Heart left ventricle (tissue), 16 donors: ENCODE measurements at regions not wholly inside any gene's neighbourhood (a gene's known extent, or its start where the extent isn't known, plus 50 kb on each side); places are given as distances from the start of the nearest gene placed in this dataset.

Experiments
- ATAC-seq, 4 donors: fragments of 200-7000 bp; cut with Tn5 transposase; one replicate each; pipeline ENCODE4 v1.9.1; 2020 to 2022; ENCODE audit warnings: moderate library complexity in 4 of 4, mild to moderate bottlenecking in 3 of 4, moderate number of reproducible peaks in 1 of 4
- DNase-seq, 5 donors: peaks; one replicate each; pipeline ENCODE4 v3.0.0-alpha.2; 2020
- H3K27ac ChIP-seq, 12 donors: fragments of 200-600 bp; sonication (generic) in 4 of 12; one replicate each; pipeline versions ENCODE4 v1.5.0 to v1.8.0; 2016 to 2022; ENCODE audit warnings: mild to moderate bottlenecking in 2 of 12
- H3K27me3 ChIP-seq, 9 donors: fragments of 200-600 bp; sonication (generic) in 2 of 9; one replicate each; pipeline versions ENCODE4 v1.5.1 to v1.8.0; 2016 to 2022; ENCODE audit warnings: mild to moderate bottlenecking in 3 of 9
- H3K36me3 ChIP-seq, 9 donors: fragments of 200-600 bp; sonication (generic) in 2 of 9; one replicate each; pipeline versions ENCODE4 v1.5.0 to v1.8.0; 2018 to 2022; ENCODE audit warnings: mild to moderate bottlenecking in 2 of 9
- H3K4me1 ChIP-seq, 12 donors: fragments of 200-600 bp; sonication (generic) in 4 of 12; one replicate each; pipeline versions ENCODE4 v1.5.0 to v1.8.0; 2016 to 2022; ENCODE audit warnings: mild to moderate bottlenecking in 3 of 12
- H3K4me3 ChIP-seq, 12 donors: fragments of 200-600 bp; sonication (generic) in 4 of 12; one replicate each; pipeline versions ENCODE4 v1.5.0 to v1.8.0; 2017 to 2022; ENCODE audit warnings: mild to moderate bottlenecking in 9 of 12, moderate library complexity in 4 of 12
- H3K9me3 ChIP-seq, 12 donors: fragments of 200-600 bp; sonication (generic) in 4 of 12; one replicate each; pipeline versions ENCODE4 v1.5.0 to v1.8.0; 2016 to 2022; ENCODE audit warnings: mild to moderate bottlenecking in 1 of 12
- CTCF ChIP-seq, 12 donors: fragments of 200-600 bp; sonication (generic) in 4 of 12; IDR thresholded peaks; one replicate each; pipeline versions ENCODE4 v1.5.0 to v1.8.0; 2018 to 2022; ENCODE audit warnings: antibody characterized with exemption in 12 of 12, mild to moderate bottlenecking in 5 of 12
- POLR2A ChIP-seq, 2 donors: fragments of 450-650 bp; IDR thresholded peaks; one replicate each; pipeline ENCODE4 v1.6.1; 2017; ENCODE audit warnings: antibody characterized with exemption in 2 of 2, mild to moderate bottlenecking in 2 of 2, moderate library complexity in 2 of 2
- WGBS, 4 donors: extraction: QIAGEN DNeasy Blood & Tissue Kit in 2 of 4; methylation state at CpG; one replicate each; pipeline versions ENCODE4 v1.1.5 to v1.1.7; 2013 to 2018; 5-methylcytosine and 5-hydroxymethylcytosine counted together
- intact Hi-C, 10 donors: fragments of 100-400 bp; cut with DNase I; formaldehyde crosslinking; loops; one replicate each; pipeline versions ENCODE4 v1.11.1 to v1.14.2; 2022
- donor health status: ischemic (EF 13 %, LVEDD 7.1; RV severe dilation, severe dysfunction).
- donor health status: healthy with polysubstance abuse.
- donor health status: DM: no; HTN: yes; CAD: no.
- donor health status: DM: no; HTN: no; CAD: no.
- donor health status: ischemic (EF 25% LVEDD 6.9; RV normal size, moderate dysfunction).
- donor health status: ischemic (EF 25% LVEDD 5.7; RV mildly dilated, moderate dysfunction).
- donor health status: healthy.
- donor health status: DM: yes; HTN: yes; CAD: no.
- donor health status: ischemic (EF 35%, LVEDD 5.7; RV mildly dilated, moderate dysfunction).
- donor health status: nonischemic (EF 11% LVEDD 7.7; RV severe dilation, severe dysfunction).
- donor health status: DM: yes; HTN: yes; CAD: no.
- donor health status: PGD.
- donor health status: ischemic (EF 29% LVEDD 5.4; RV normal size, mild dysfunction).
- donor health status: nonischemic (EF 23%, LVEDD 6.1; RV moderate dilation, normal function).

GRCh38 chr2:47226132-47226922 lies 50.0 kb upstream of the CALM2 start:
- H3K36me3 ChIP-seq = no peaks in the 10 kb centered on the region
- no peak overlapping the region for H3K4me3 ChIP-seq

More at GRCh38 chr2:47226132-47226922, 50.0 kb upstream of the CALM2 start:
- DNase-seq = no peak
- Histone ChIP-seq H3K27ac (peak overlapping the region in 7 of 12 donors; percentile 5 to 53 (median 20)), H3K4me1 (peaks cover 3 to 36% (median 18%) of the 10 kb centered on the region in 12 donors), H3K27me3 (no peaks in the 10 kb centered on the region), H3K9me3 (no peaks in the 10 kb centered on the region)
- no peak for ATAC-seq
- intact Hi-C loops = loop anchor here in 1 of 10 donors (5.0 kb wide), 1 partner anchor 41 kb away; no protein-coding TSS in a partner anchor
- no peak for TF ChIP-seq CTCF (IDR thresholded peaks at IDR 0.05)
- TF ChIP-seq POLR2A (IDR thresholded peaks at IDR 0.05) = no peak
- 49 to 54% (median 53%) methylated on average over 4 of the region's 4 CpGs for WGBS, 4 donors
